Lung microvascular endothelial cell (primary cell): ENCODE measurements at regions not wholly inside any gene's neighbourhood (a gene's known extent, or its start where the extent isn't known, plus 50 kb on each side); places are given as distances from the start of the nearest gene placed in this dataset.

ENCODE experiments used
- DNase-seq, 2 donors: peaks; one replicate each; pipeline versions ENCODE4 v3.0.0 to v3.0.0-alpha.2; 2010; ENCODE audit warnings: low read depth in 2 of 2

DNA sequence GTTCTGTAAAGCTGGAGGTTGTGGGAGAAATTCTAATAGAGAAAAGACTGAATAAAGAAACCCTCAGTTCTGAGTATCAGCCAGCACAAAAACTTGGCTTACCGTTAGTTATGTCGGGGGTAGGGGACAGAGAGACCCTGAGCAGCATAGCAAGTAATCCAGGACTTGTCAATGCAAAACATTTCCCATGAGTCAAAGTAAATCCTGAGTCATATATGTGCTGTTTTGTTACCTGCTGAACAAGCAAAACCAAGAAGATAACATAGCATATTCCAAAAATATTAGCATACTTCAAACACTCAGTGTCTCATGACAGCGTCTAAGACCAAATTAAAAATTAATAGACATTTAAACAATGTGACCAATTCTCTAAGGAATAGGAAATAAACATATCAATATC lies 75.1 kb upstream of the LUZP2 start:
- DNase-seq: no peak

DNA sequence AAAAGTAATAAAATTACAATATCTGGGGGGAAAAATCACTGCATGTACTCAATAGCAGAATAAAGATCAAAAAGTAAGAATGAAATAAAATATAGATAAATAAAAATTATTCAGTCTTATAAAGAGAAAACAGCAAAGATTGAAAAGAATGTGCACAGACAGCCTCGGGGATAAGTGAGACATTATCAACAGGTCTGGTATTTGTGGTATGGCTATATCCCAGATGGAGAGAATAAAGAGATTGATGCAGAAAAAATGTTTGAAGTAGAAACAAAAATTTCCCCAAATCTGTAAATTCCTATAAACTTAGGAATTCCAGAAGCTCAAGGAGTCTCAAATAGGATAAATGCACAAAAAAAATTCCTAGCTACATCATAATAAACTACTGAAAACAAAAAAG lies 74.5 kb upstream of the LUZP2 start:
- DNase-seq: no peak

- no peak for DNase-seq
Observed at GRCh38 chr11:24437123-24437522, 59.7 kb upstream of the LUZP2 start.
